ENCODE measurements at regions not wholly inside any gene's neighbourhood (a gene's known extent, or its start where the extent isn't known, plus 50 kb on each side); places are given as distances from the start of the nearest gene placed in this dataset.

DNA sequence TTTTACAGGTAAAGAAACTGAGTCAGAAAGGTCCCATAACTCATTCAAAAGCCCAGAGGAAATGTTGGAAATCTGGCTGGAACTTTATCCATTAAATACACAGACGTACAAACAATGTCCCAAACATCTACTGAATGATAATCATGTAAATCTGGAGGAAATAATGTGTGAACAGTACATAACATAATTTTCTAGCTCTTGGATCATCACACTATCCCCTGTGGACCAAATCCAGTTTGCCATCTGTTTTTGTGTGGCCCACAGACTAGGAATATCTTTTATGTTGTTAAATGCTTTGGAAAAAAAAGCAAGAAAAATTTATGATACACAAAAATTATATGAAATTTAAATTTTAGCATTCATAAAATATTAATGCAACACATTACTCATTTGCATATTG lies 389.9 kb upstream of the SOX9 start:
- Histone ChIP-seq H3K9me3 (ENCODE audit: insufficient read depth, low read depth, low read length) (peaks cover 5% of the 10 kb centered on the region; the same call in 1 of the 2 replicates), H3K27me3 (ENCODE audit: insufficient read depth, low read length, poor library complexity, severe bottlenecking) (no peaks in the 10 kb centered on the region), H2AFZ (ENCODE audit: low read length) (no peak overlapping the region), H3K79me2 (ENCODE audit: insufficient read depth, low read length) (no peaks in the 10 kb centered on the region), H3K36me3 (ENCODE audit: insufficient read depth, low read length) (no peaks in the 10 kb centered on the region), H3K9ac (ENCODE audit: low read depth, low read length, poor library complexity, severe bottlenecking) (no peak overlapping the region), H3K9me2 (replicated peaks; ENCODE audit: low read depth, low read length) (no peaks in the 10 kb centered on the region), H3F3A (ENCODE audit: low read depth) (no peaks in the 10 kb centered on the region), H3K4me3 (ENCODE audit: low read length, poor library complexity, severe bottlenecking) (no peak overlapping the region), H3K4me1 (ENCODE audit: insufficient read depth, low read length, poor library complexity, severe bottlenecking) (no peaks in the 10 kb centered on the region), H4K20me1 (ENCODE audit: insufficient read depth, low read length, poor library complexity, severe bottlenecking) (no peaks in the 10 kb centered on the region), H3K4me2 (ENCODE audit: low read depth, low read length, poor library complexity, severe bottlenecking) (no peak overlapping the region)
- TF ChIP-seq EZH2phosphoT487 (IDR thresholded peaks at IDR 0.05; ENCODE audit: borderline replicate concordance): no peak
- TF ChIP-seq, protein P1, sequence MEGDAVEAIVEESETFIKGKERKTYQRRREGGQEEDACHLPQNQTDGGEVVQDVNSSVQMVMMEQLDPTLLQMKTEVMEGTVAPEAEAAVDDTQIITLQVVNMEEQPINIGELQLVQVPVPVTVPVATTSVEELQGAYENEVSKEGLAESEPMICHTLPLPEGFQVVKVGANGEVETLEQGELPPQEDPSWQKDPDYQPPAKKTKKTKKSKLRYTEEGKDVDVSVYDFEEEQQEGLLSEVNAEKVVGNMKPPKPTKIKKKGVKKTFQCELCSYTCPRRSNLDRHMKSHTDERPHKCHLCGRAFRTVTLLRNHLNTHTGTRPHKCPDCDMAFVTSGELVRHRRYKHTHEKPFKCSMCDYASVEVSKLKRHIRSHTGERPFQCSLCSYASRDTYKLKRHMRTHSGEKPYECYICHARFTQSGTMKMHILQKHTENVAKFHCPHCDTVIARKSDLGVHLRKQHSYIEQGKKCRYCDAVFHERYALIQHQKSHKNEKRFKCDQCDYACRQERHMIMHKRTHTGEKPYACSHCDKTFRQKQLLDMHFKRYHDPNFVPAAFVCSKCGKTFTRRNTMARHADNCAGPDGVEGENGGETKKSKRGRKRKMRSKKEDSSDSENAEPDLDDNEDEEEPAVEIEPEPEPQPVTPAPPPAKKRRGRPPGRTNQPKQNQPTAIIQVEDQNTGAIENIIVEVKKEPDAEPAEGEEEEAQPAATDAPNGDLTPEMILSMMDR (conservative IDR thresholded peaks at IDR 0.05; ENCODE audit: low read length): no peak

DNA sequence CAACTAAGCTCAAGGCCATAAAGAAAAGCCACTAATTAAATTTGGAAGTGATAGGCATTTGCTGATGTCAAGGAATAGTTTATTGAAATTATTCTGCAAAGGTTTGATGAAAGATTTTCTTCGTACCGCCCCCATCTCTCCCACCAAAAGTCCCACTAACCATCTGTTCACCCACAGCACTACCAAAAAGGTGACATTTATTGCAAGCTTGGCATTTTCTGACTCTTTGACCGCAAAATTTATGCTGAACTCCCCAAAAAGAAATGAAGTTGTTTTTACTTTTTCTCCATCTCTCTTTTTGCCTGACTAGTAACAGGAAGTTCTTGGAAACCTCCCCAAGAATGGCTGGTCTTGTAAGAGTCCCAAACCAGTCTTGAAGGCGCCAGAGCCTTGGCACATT lies 384.9 kb upstream of the SOX9 start:
- H3K9ac ChIP-seq (ENCODE audit: low read depth, low read length, poor library complexity, severe bottlenecking): no peak overlapping the region
- no peak overlapping the region for H2AFZ ChIP-seq (ENCODE audit: low read length)
- H3K9me3 ChIP-seq (ENCODE audit: insufficient read depth, low read depth, low read length): no peaks in the 10 kb centered on the region
- H3K9me2 ChIP-seq (replicated peaks; ENCODE audit: low read depth, low read length): no peaks in the 10 kb centered on the region
- no peaks in the 10 kb centered on the region for H3K4me1 ChIP-seq (ENCODE audit: insufficient read depth, low read length, poor library complexity, severe bottlenecking)
- H3K79me2 ChIP-seq (ENCODE audit: insufficient read depth, low read length): no peaks in the 10 kb centered on the region
- no peak overlapping the region for H3K4me3 ChIP-seq (ENCODE audit: low read length, poor library complexity, severe bottlenecking)
- H3F3A ChIP-seq (ENCODE audit: low read depth): no peaks in the 10 kb centered on the region
- H3K27me3 ChIP-seq (ENCODE audit: insufficient read depth, low read length, poor library complexity, severe bottlenecking): no peaks in the 10 kb centered on the region
- no peak overlapping the region for H3K4me2 ChIP-seq (ENCODE audit: low read depth, low read length, poor library complexity, severe bottlenecking)
- no peaks in the 10 kb centered on the region for H3K36me3 ChIP-seq (ENCODE audit: insufficient read depth, low read length)
- no peak for TF ChIP-seq EZH2phosphoT487 (IDR thresholded peaks at IDR 0.05; ENCODE audit: borderline replicate concordance)
- TF ChIP-seq, protein P1 (conservative IDR thresholded peaks at IDR 0.05; ENCODE audit: low read length): no peak
- no peaks in the 10 kb centered on the region for H4K20me1 ChIP-seq (ENCODE audit: insufficient read depth, low read length, poor library complexity, severe bottlenecking)

DNA sequence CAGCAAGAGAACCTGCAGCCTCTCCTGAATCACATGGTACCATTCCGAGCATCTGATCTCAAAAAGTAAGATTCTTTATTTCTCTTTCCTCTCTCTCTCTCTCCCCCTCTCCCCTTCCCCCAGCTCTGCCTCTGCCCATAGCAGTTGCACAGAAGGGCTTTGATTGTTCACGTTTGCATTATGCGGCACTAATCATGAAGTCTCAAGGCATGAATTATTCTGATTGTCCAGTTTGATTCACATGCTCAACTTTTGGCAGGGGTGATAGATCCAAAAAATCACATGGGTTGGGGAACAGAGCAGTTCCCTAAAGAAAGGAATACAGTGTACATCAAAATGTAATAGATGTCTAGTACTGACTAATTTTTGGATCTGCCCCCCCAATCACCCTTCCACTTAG lies 380.0 kb upstream of the SOX9 start:
- Histone ChIP-seq H3K36me3 (ENCODE audit: insufficient read depth, low read length) (no peaks in the 10 kb centered on the region), H4K20me1 (ENCODE audit: insufficient read depth, low read length, poor library complexity, severe bottlenecking) (no peaks in the 10 kb centered on the region), H3K27me3 (ENCODE audit: insufficient read depth, low read length, poor library complexity, severe bottlenecking) (no peaks in the 10 kb centered on the region), H3K9ac (ENCODE audit: low read depth, low read length, poor library complexity, severe bottlenecking) (no peak overlapping the region), H3K9me2 (replicated peaks; ENCODE audit: low read depth, low read length) (no peaks in the 10 kb centered on the region), H3K4me3 (ENCODE audit: low read length, poor library complexity, severe bottlenecking) (no peak overlapping the region), H3F3A (ENCODE audit: low read depth) (no peaks in the 10 kb centered on the region), H3K79me2 (ENCODE audit: insufficient read depth, low read length) (no peaks in the 10 kb centered on the region), H3K4me2 (ENCODE audit: low read depth, low read length, poor library complexity, severe bottlenecking) (no peak overlapping the region), H3K9me3 (ENCODE audit: insufficient read depth, low read depth, low read length) (no peaks in the 10 kb centered on the region), H3K4me1 (ENCODE audit: insufficient read depth, low read length, poor library complexity, severe bottlenecking) (no peaks in the 10 kb centered on the region), H2AFZ (ENCODE audit: low read length) (no peak overlapping the region)
- TF ChIP-seq, protein P1 (conservative IDR thresholded peaks at IDR 0.05; ENCODE audit: low read length): no peak
- no peak for TF ChIP-seq EZH2phosphoT487 (IDR thresholded peaks at IDR 0.05; ENCODE audit: borderline replicate concordance)

All from Loucy (cell line).